ENCODE measurements at regions not wholly inside any gene's neighbourhood (a gene's known extent, or its start where the extent isn't known, plus 50 kb on each side); places are given as distances from the start of the nearest gene placed in this dataset.

DNA sequence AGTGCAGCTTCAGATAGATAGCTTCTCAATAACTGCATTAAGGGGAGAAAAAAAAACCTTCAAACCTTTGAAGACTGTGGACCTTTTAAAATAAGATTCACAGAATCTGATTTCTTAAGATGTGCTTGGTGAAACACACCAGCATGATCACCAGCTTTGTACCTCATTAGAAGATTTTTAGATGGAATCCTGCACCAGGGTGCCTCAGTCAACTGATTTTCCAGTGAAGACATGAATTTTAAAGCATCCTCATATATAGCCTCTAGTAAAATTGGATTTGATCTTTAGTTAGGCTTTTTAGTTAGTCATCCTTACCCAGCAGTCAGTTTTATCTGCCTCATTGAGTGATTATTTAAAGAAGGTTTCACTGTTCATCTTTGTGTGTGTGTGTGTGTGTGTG is 208.6 kb upstream of the DEPDC1 start:
- Histone ChIP-seq H3K27ac (ENCODE audit: low read depth, low read length) (no peak overlapping the region), H3K4me1 (ENCODE audit: control insufficient read depth in 1 of 2, insufficient read depth in 2 of 2, low read length in 2 of 2) (no peaks in the 10 kb centered on the region), H3K23ac (ENCODE audit: low read length) (no peak overlapping the region), H2AK5ac (ENCODE audit: low read length) (no peak overlapping the region), H3K36me3 (ENCODE audit: control insufficient read depth in 1 of 2, insufficient read depth in 2 of 2, low read length in 2 of 2) (no peaks in the 10 kb centered on the region), H2BK12ac (ENCODE audit: low read length) (no peak overlapping the region), H4K91ac (ENCODE audit: low read depth, low read length) (no peak overlapping the region), H3K9me3 (ENCODE audit: insufficient read depth, low read depth, low read length) (peaks cover 7% of the 10 kb centered on the region), H2AFZ (ENCODE audit: insufficient read depth, low read length, poor library complexity) (no peak overlapping the region), H3K79me1 (ENCODE audit: low read length) (no peaks in the 10 kb centered on the region), H3K9ac (ENCODE audit: low read length) (no peak overlapping the region), H2BK5ac (ENCODE audit: low read depth, low read length, poor library complexity) (no peak overlapping the region), H4K8ac (ENCODE audit: low read depth, low read length) (no peak overlapping the region), H3K4me2 (ENCODE audit: low read length) (no peak overlapping the region), H3K14ac (ENCODE audit: low read length) (no peak overlapping the region), H3K18ac (ENCODE audit: low read length) (no peak overlapping the region), H3K27me3 (ENCODE audit: insufficient read depth, low read length) (no peaks in the 10 kb centered on the region), H3K4ac (ENCODE audit: low read depth, low read length) (no peak overlapping the region), H4K12ac (ENCODE audit: low read depth, low read length) (no peak overlapping the region), H3K79me2 (ENCODE audit: control insufficient read depth, insufficient read depth, low read length, poor library complexity) (no peaks in the 10 kb centered on the region), H2BK120ac (ENCODE audit: insufficient read depth, low read length, poor library complexity) (no peak overlapping the region), H3K4me3 (ENCODE audit: low read depth, low read length) (no peak overlapping the region)
- no peak for DNase-seq

DNA sequence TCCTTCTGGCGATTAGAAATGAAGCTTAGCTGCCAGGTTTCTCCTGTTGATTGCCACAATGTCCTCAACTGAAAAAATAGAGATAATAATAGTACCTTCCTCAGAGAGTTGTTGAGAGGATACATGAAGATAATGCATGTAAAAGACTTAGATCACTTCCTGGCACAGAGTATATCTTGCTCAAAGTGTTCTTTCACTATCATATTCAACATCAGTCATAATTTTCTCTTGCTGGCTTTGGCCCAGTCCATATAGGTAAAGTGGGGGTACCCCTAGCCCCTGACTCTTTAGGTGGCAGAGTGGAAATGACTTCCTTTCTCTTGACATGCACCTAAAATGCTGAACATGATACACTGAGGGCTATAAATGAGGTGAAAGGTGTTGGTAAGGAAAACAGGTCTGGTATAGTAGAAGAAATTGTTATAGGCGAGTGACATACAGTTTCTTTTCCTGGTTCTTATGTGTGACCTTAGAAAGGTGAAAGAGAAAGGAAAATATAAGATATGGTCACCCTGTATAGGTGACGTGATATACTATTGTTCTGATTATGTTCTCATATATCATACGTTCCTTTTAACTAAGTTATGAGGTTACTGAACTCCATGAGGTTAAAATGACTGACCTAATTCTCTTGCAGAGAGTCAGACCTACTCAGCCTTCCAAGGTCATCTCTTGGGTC is 209.9 kb upstream of the DEPDC1 start:
- no peak overlapping the region for H3K18ac ChIP-seq (ENCODE audit: low read length)
- H3K36me3 ChIP-seq (ENCODE audit: control insufficient read depth in 1 of 2, insufficient read depth in 2 of 2, low read length in 2 of 2): no peaks in the 10 kb centered on the region

GRCh38 chr1:68717330-68717729 is 220.4 kb upstream of the DEPDC1 start:
- Histone ChIP-seq H2BK5ac (ENCODE audit: low read depth, low read length, poor library complexity) (no peak overlapping the region), H3K36me3 (ENCODE audit: control insufficient read depth in 1 of 2, insufficient read depth in 2 of 2, low read length in 2 of 2) (no peaks in the 10 kb centered on the region), H3K4me3 (ENCODE audit: low read depth, low read length) (no peak overlapping the region), H4K91ac (ENCODE audit: low read depth, low read length) (no peak overlapping the region), H2BK120ac (ENCODE audit: insufficient read depth, low read length, poor library complexity) (no peak overlapping the region), H3K9me3 (ENCODE audit: insufficient read depth, low read depth, low read length) (no peaks in the 10 kb centered on the region), H4K12ac (ENCODE audit: low read depth, low read length) (no peak overlapping the region), H3K9ac (ENCODE audit: low read length) (no peak overlapping the region), H4K8ac (ENCODE audit: low read depth, low read length) (no peak overlapping the region), H2BK12ac (ENCODE audit: low read length) (no peak overlapping the region), H3K4ac (ENCODE audit: low read depth, low read length) (no peak overlapping the region), H3K23ac (ENCODE audit: low read length) (no peak overlapping the region), H3K18ac (ENCODE audit: low read length) (no peak overlapping the region), H3K79me2 (ENCODE audit: control insufficient read depth, insufficient read depth, low read length, poor library complexity) (no peaks in the 10 kb centered on the region), H3K4me1 (ENCODE audit: control insufficient read depth in 1 of 2, insufficient read depth in 2 of 2, low read length in 2 of 2) (no peaks in the 10 kb centered on the region), H3K27ac (ENCODE audit: low read depth, low read length) (no peak overlapping the region), H2AK5ac (ENCODE audit: low read length) (no peak overlapping the region), H3K14ac (ENCODE audit: low read length) (no peak overlapping the region), H3K4me2 (ENCODE audit: low read length) (no peak overlapping the region), H3K27me3 (ENCODE audit: insufficient read depth, low read length) (no peaks in the 10 kb centered on the region), H2AFZ (ENCODE audit: insufficient read depth, low read length, poor library complexity) (no peak overlapping the region), H3K79me1 (ENCODE audit: low read length) (no peaks in the 10 kb centered on the region)
- DNase-seq: no peak
- WGBS (ENCODE audit: extremely low coverage, insufficient coverage, insufficient read length): no CpG with 5 or more reads among the region's 1 CpG

More for the DNA sequence above, 209.9 kb upstream of the DEPDC1 start:
- H2BK12ac ChIP-seq (ENCODE audit: low read length): no peak overlapping the region
- no peaks in the 10 kb centered on the region for H3K4me1 ChIP-seq (ENCODE audit: control insufficient read depth in 1 of 2, insufficient read depth in 2 of 2, low read length in 2 of 2)
- no peak overlapping the region for H3K4ac ChIP-seq (ENCODE audit: low read depth, low read length)
- no peak overlapping the region for H3K4me2 ChIP-seq (ENCODE audit: low read length)
- H3K9ac ChIP-seq (ENCODE audit: low read length): no peak overlapping the region
- H3K14ac ChIP-seq (ENCODE audit: low read length): no peak overlapping the region
- no peak overlapping the region for H4K8ac ChIP-seq (ENCODE audit: low read depth, low read length)
- DNase-seq: no peak
- WGBS (ENCODE audit: extremely low coverage, insufficient coverage, insufficient read length): no CpG with 5 or more reads among the region's 4 CpGs
- no peaks in the 10 kb centered on the region for H3K27me3 ChIP-seq (ENCODE audit: insufficient read depth, low read length)
- H2AK5ac ChIP-seq (ENCODE audit: low read length): no peak overlapping the region
- H2BK120ac ChIP-seq (ENCODE audit: insufficient read depth, low read length, poor library complexity): no peak overlapping the region
- H2BK5ac ChIP-seq (ENCODE audit: low read depth, low read length, poor library complexity): no peak overlapping the region
- no peak overlapping the region for H3K23ac ChIP-seq (ENCODE audit: low read length)
- no peak overlapping the region for H2AFZ ChIP-seq (ENCODE audit: insufficient read depth, low read length, poor library complexity)
- no peaks in the 10 kb centered on the region for H3K79me1 ChIP-seq (ENCODE audit: low read length)
- no peak overlapping the region for H3K4me3 ChIP-seq (ENCODE audit: low read depth, low read length)
- H4K91ac ChIP-seq (ENCODE audit: low read depth, low read length): no peak overlapping the region
- no peak overlapping the region for H3K27ac ChIP-seq (ENCODE audit: low read depth, low read length)
- H3K9me3 ChIP-seq (ENCODE audit: insufficient read depth, low read depth, low read length): peaks cover 7% of the 10 kb centered on the region
- no peaks in the 10 kb centered on the region for H3K79me2 ChIP-seq (ENCODE audit: control insufficient read depth, insufficient read depth, low read length, poor library complexity)
- H4K12ac ChIP-seq (ENCODE audit: low read depth, low read length): no peak overlapping the region

DNA sequence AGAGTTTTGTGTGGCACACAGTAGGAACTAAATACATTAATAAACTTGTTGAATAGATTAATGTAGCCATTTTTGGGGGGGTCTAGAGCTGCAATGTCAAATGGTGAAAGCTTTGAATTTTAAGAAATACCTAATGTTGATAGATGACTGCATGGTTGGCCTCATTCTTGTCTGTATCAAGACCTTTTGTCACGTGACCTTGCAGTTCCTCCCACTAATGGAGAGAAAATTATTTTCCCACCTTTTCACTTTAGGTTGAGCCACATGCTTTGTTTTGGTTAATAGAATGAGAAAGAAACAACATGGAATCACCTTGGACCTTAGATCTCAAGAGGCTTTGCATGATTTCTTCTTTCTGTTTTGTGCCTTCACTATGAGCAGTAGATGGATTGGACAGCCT is 223.6 kb upstream of the DEPDC1 start:
- H2BK120ac ChIP-seq (ENCODE audit: insufficient read depth, low read length, poor library complexity): no peak overlapping the region
- WGBS (ENCODE audit: extremely low coverage, insufficient coverage, insufficient read length): no CpG with 5 or more reads among the region's 1 CpG
- H3K4ac ChIP-seq (ENCODE audit: low read depth, low read length): no peak overlapping the region
- H2AFZ ChIP-seq (ENCODE audit: insufficient read depth, low read length, poor library complexity): no peak overlapping the region
- no peak overlapping the region for H3K9ac ChIP-seq (ENCODE audit: low read length)
- H2AK5ac ChIP-seq (ENCODE audit: low read length): no peak overlapping the region
- no peaks in the 10 kb centered on the region for H3K9me3 ChIP-seq (ENCODE audit: insufficient read depth, low read depth, low read length)
- H3K79me1 ChIP-seq (ENCODE audit: low read length): no peaks in the 10 kb centered on the region
- no peak overlapping the region for H3K23ac ChIP-seq (ENCODE audit: low read length)
- H3K4me1 ChIP-seq (ENCODE audit: control insufficient read depth in 1 of 2, insufficient read depth in 2 of 2, low read length in 2 of 2): no peaks in the 10 kb centered on the region
- H4K8ac ChIP-seq (ENCODE audit: low read depth, low read length): no peak overlapping the region
- H2BK12ac ChIP-seq (ENCODE audit: low read length): no peak overlapping the region
- H2BK5ac ChIP-seq (ENCODE audit: low read depth, low read length, poor library complexity): no peak overlapping the region
- DNase-seq: no peak
- no peaks in the 10 kb centered on the region for H3K36me3 ChIP-seq (ENCODE audit: control insufficient read depth in 1 of 2, insufficient read depth in 2 of 2, low read length in 2 of 2)
- H3K4me2 ChIP-seq (ENCODE audit: low read length): no peak overlapping the region
- H3K27me3 ChIP-seq (ENCODE audit: insufficient read depth, low read length): no peaks in the 10 kb centered on the region
- H3K18ac ChIP-seq (ENCODE audit: low read length): no peak overlapping the region
- H3K79me2 ChIP-seq (ENCODE audit: control insufficient read depth, insufficient read depth, low read length, poor library complexity): no peaks in the 10 kb centered on the region
- H4K12ac ChIP-seq (ENCODE audit: low read depth, low read length): no peak overlapping the region
- H4K91ac ChIP-seq (ENCODE audit: low read depth, low read length): no peak overlapping the region
- H3K14ac ChIP-seq (ENCODE audit: low read length): no peak overlapping the region
- no peak overlapping the region for H3K27ac ChIP-seq (ENCODE audit: low read depth, low read length)
- no peak overlapping the region for H3K4me3 ChIP-seq (ENCODE audit: low read depth, low read length)

All from trophoblast cell (in vitro differentiated cells and primary cell).